Superior temporal gyrus (tissue), 1 donor: ENCODE measurements at regions not wholly inside any gene's neighbourhood (a gene's known extent, or its start where the extent isn't known, plus 50 kb on each side); places are given as distances from the start of the nearest gene placed in this dataset.

Experiments
- DNase-seq: peaks from one replicate; pipeline ENCODE4 v3.0.0-alpha.2; 2016; ENCODE audit errors: extremely low spot score

GRCh38 chr5:8905021-8905420 is 640.9 kb downstream of the SEMA5A start:
- DNase-seq, result no peak

- DNase-seq, result no peak
Measured at GRCh38 chr5:8906303-8906967, 639.4 kb downstream of the SEMA5A start.

GRCh38 chr5:8907168-8907868 is 638.6 kb downstream of the SEMA5A start:
- no peak for DNase-seq

- no peak for DNase-seq
Measured at GRCh38 chr5:8908055-8908683, 637.7 kb downstream of the SEMA5A start.

- no peak for DNase-seq
Measured at GRCh38 chr5:8912106-8912505, 633.8 kb downstream of the SEMA5A start.

GRCh38 chr5:8913522-8913921 is 632.4 kb downstream of the SEMA5A start:
- no peak for DNase-seq

GRCh38 chr5:8919096-8919495 is 626.8 kb downstream of the SEMA5A start:
- no peak for DNase-seq

- DNase-seq, result no peak
Measured at GRCh38 chr5:8923526-8923925, 622.3 kb downstream of the SEMA5A start.

GRCh38 chr5:8924054-8924793 is 621.7 kb downstream of the SEMA5A start:
- DNase-seq, result no peak

GRCh38 chr5:8930021-8930420 is 615.9 kb downstream of the SEMA5A start:
- DNase-seq, result no peak

GRCh38 chr5:8934455-8934854 is 611.4 kb downstream of the SEMA5A start:
- no peak for DNase-seq

GRCh38 chr5:8940934-8941333 is 604.9 kb downstream of the SEMA5A start:
- no peak for DNase-seq

GRCh38 chr5:8943301-8943700 is 602.6 kb downstream of the SEMA5A start:
- DNase-seq, result no peak

- DNase-seq, result no peak
Measured at GRCh38 chr5:8944005-8944404, 601.9 kb downstream of the SEMA5A start.

- no peak for DNase-seq
Measured at GRCh38 chr5:8945972-8946371, 599.9 kb downstream of the SEMA5A start.

GRCh38 chr5:8949908-8950307 is 596.0 kb downstream of the SEMA5A start:
- DNase-seq, result no peak

GRCh38 chr5:8952147-8952546 is 593.7 kb downstream of the SEMA5A start:
- DNase-seq, result no peak

- no peak for DNase-seq
Measured at GRCh38 chr5:8953016-8953415, 592.9 kb downstream of the SEMA5A start.

- DNase-seq, result no peak
Measured at GRCh38 chr5:8953911-8954438, 591.9 kb downstream of the SEMA5A start.

- DNase-seq, result no peak
Measured at GRCh38 chr5:8954801-8955200, 591.1 kb downstream of the SEMA5A start.

GRCh38 chr5:8956659-8957058 is 589.2 kb downstream of the SEMA5A start:
- no peak for DNase-seq

- no peak for DNase-seq
Measured at GRCh38 chr5:8958602-8959001, 587.3 kb downstream of the SEMA5A start.
